ENCODE measurements at regions not wholly inside any gene's neighbourhood (a gene's known extent, or its start where the extent isn't known, plus 50 kb on each side); places are given as distances from the start of the nearest gene placed in this dataset.
"Not testable (repeated sequence)": the region's sequence is repeated elsewhere in the genome, so short reads cannot be mapped to it uniquely, and the experiment has no call there.

DNA sequence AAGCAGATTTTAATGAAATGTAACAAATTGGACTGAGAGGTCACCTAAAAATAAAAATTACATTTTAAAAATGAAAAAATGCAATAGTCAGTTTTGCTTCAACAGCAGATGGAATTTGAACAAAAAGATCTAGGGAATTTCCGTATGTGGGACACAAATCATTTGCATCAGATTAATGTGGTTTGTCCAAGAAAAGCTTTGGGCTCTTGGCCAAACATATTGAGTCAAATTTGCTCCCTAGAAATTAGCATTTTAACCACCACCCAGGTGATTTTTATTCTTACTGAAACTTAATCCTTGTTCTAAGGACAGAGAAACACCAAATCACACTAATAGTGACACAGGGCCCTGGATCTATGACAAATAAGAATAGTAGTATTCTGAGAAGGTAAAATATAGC lies 1477.8 kb downstream of the FAM181B start:
- DNase-seq (ENCODE audit: low read depth, low spot score) = no peak

GRCh38 chr11:81253244-81253643 lies 1480.4 kb downstream of the FAM181B start:
- no peak for DNase-seq (ENCODE audit: low read depth, low spot score)

More for the DNA sequence above, 1477.8 kb downstream of the FAM181B start:
- no peak overlapping the region for H3K27ac ChIP-seq

DNA sequence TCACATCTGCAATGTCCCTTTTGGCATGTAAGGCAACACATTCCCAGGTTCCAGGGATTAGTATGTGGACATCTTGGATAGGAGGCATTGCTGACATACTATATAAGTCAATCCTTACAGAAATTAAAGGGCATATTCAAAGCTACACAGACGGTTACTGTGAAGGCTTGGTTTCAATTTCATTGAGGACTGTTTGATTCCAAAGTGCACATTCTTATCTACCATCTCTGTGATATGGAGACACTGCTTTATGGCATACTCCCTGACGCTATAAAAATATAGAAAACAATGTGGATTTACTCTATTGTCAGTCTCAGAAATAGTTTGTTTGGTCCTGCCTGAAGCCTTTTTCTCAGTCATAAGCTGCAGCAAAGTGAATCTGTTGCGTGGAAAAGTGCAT lies 1486.7 kb downstream of the FAM181B start:
- no peak for DNase-seq (ENCODE audit: low read depth, low spot score)
- no peak overlapping the region for H3K27ac ChIP-seq

More at GRCh38 chr11:81253244-81253643, 1480.4 kb downstream of the FAM181B start:
- H3K27ac ChIP-seq = no peak overlapping the region

GRCh38 chr11:81245791-81246190 lies 1487.9 kb downstream of the FAM181B start:
- H3K27ac ChIP-seq = no peak overlapping the region

GRCh38 chr11:81241672-81242275 lies 1491.9 kb downstream of the FAM181B start:
- H3K27ac ChIP-seq = no peak overlapping the region
- DNase-seq (ENCODE audit: low read depth, low spot score) = no peak

More at GRCh38 chr11:81245791-81246190, 1487.9 kb downstream of the FAM181B start:
- no peak for DNase-seq (ENCODE audit: low read depth, low spot score)

GRCh38 chr11:81237139-81237538 lies 1496.5 kb downstream of the FAM181B start:
- no peak for DNase-seq (ENCODE audit: low read depth, low spot score)
- H3K27ac ChIP-seq = no peak overlapping the region

DNA sequence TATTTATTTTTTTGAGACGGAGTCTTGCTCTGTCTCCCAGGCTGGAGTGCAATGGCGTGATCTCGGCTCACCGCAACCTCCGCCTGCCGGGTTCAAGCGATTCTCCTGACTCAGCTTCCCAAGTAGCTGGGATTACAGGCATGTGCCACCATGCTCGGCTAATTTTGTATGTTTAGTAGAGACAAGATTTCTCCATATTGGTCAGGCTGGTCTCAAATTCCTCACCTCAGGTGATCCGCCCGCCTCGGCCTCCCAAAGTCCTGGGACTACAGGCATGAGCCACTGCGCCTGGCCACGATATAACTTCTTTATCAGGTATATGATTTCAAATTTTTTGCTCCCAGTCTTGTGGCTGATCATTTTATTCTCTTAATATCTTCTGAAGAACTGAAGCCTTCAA lies 1506.3 kb downstream of the FAM181B start:
- DNase-seq (ENCODE audit: low read depth, low spot score); H3K27ac ChIP-seq: not testable (repeated sequence)

GRCh38 chr11:81224396-81224795 lies 1509.3 kb downstream of the FAM181B start:
- no peak for DNase-seq (ENCODE audit: low read depth, low spot score)
- no peak overlapping the region for H3K27ac ChIP-seq

- no peak for DNase-seq (ENCODE audit: low read depth, low spot score)
- no peak overlapping the region for H3K27ac ChIP-seq
Observed at GRCh38 chr11:81222491-81222890, 1511.2 kb downstream of the FAM181B start.

DNA sequence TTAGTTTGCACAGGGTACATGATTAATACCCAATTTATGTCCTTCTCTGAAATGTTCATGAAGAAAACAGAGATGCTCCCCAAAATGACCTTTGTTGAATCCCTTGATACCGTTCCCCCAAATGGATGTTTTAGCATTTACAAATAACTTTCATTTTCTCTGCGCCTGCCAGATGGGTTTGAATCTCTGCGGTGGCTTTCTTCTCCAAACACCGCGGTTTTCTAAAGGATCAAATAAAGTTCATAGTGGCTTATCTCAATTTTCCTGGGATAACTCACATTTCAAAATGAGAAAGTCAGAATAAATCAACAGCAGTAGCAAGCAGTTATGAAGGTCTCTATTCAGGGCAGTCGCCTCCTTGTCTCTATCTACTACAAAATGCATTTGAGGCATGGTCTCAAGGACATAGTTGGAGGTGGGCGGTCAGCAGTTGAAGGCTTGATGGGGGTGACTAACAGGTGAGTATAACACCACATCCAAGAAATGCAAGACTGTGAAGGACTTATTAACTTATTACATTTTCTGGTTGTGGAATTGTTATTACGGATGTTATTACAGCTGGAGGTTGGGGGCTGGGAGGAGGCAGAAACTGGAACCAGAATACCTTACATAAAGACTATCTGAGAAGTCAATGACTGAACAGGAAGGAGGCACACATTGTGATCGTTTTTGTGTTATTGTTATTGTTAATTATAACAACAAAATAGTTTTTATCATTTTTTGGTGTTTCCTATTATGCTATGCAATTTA lies 1513.3 kb downstream of the FAM181B start:
- no peak for DNase-seq (ENCODE audit: low read depth, low spot score)
- no peak overlapping the region for H3K27ac ChIP-seq

DNA sequence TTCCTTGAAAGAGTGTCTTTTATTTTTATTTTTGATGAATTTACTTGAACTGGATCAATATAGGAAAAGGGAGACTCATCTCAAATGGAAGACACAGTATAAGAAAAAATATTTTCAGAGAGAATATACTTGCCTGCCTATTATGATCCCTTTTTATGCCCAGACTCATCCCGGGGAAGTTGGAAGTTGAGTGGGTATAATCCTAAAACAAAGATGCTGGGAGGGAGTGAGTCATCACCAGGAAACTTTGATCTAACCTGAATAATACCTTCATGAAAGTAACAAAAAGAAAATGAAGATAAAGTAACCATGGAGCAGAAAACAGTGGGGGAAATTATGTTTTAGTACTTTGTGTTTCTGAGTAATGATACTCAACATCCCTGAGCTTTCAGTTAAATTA lies 1514.0 kb downstream of the FAM181B start:
- no peak for DNase-seq (ENCODE audit: low read depth, low spot score)
- no peak overlapping the region for H3K27ac ChIP-seq

- H3K27ac ChIP-seq = no peak overlapping the region
- DNase-seq (ENCODE audit: low read depth, low spot score) = no peak
Observed at GRCh38 chr11:81218440-81218839, 1515.2 kb downstream of the FAM181B start.

GRCh38 chr11:81211050-81211449 lies 1522.6 kb downstream of the FAM181B start:
- H3K27ac ChIP-seq = no peak overlapping the region
- DNase-seq (ENCODE audit: low read depth, low spot score) = no peak

GRCh38 chr11:81207421-81208054 lies 1526.1 kb downstream of the FAM181B start:
- H3K27ac ChIP-seq = no peak overlapping the region
- DNase-seq (ENCODE audit: low read depth, low spot score) = no peak

DNA sequence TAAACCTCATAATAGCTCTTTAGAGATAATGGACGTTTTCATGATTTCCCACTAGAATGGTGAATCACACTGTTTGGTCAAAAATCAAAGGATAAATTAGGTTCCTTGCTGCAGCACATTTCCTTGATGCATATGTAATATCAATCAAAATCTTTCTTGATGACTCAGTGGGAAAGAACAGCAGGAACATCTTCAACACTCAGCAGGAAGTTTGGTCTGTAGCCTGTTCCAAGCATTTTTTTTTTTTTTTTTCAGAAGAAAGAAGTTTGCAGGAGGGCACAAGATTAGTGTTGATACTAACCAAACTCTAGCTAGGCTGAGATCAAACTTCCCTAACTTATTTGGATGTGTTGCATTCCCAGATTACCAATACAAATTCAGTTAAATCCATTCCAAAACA lies 1529.8 kb downstream of the FAM181B start:
- DNase-seq (ENCODE audit: low read depth, low spot score) = no peak
- no peak overlapping the region for H3K27ac ChIP-seq

- no peak for DNase-seq (ENCODE audit: low read depth, low spot score)
- H3K27ac ChIP-seq = no peak overlapping the region
Observed at GRCh38 chr11:81197396-81197795, 1536.3 kb downstream of the FAM181B start.

GRCh38 chr11:81192516-81192915 lies 1541.1 kb downstream of the FAM181B start:
- H3K27ac ChIP-seq = no peak overlapping the region
- DNase-seq (ENCODE audit: low read depth, low spot score) = no peak

DNA sequence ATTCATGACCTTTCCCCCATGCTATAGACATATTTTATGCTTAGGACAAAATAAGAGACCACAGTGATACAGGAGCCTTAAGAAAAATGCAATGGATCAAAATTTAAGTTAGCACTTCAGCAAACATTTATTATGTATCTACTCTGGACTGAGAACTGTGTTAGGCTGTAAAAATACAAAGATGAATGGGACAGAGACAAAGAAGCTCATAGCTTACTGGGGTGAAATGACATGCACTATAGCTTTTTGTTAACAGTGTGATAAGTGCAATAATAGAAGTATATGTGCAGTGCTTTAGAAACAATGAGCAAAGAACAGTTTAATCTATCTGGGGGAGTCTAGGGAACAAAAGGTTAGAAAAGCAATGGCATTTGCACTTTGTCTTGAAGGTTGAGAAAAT lies 1543.1 kb downstream of the FAM181B start:
- no peak overlapping the region for H3K27ac ChIP-seq
- DNase-seq (ENCODE audit: low read depth, low spot score) = no peak

DNA sequence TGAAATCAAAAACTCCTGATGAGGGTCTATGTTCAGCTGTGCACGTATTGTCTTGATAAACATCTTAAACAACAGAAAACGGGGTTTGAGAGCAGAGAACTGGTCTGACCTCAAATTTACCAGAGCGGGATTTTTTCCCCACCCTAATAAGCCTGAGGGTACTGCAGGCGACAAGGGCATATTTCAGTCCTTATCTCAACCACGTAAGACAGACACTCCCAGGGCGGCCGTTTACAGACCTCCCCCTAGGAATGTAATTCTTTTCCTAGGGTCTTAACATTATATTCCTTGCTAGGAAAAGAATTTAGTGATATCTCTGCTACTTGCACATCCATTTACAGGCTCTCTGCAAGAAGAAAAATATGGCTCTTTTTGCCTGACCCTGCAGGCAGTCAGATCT lies 1546.6 kb downstream of the FAM181B start:
- not testable (repeated sequence) for H3K27ac ChIP-seq; DNase-seq (ENCODE audit: low read depth, low spot score)

DNA sequence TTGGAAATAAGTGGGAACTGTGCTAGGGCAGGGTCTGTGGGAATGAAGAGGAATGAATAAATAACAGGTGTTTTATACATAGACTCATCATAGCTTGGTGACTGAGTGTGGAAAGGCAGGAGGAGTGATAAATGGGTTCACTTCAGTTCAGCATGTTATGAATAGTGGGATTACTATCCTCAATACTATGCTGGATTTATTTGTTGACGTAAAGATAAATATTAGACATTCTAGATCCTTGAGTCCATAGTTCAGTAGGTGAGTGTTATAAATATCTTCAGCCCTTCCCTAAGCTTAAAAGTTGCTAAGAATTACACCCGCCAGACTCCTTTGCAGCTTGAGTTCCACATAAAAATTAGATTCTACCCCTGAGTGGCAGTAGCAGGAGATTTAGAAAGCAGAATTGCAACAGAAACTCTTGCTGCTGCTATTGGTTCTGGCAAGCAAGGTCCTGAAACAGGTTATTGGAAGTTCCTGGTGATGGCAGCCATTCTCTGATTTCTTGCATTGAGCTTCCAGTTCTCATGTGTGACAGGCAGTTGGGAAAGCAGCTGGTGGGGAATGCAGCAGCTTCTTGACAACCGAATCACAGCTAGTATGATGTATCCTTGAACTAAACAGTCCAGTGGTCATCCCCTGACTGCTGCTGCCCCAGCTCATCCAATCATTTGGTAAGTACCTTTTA lies 1558.9 kb downstream of the FAM181B start:
- no peak for DNase-seq (ENCODE audit: low read depth, low spot score)
- no peak overlapping the region for H3K27ac ChIP-seq

DNA sequence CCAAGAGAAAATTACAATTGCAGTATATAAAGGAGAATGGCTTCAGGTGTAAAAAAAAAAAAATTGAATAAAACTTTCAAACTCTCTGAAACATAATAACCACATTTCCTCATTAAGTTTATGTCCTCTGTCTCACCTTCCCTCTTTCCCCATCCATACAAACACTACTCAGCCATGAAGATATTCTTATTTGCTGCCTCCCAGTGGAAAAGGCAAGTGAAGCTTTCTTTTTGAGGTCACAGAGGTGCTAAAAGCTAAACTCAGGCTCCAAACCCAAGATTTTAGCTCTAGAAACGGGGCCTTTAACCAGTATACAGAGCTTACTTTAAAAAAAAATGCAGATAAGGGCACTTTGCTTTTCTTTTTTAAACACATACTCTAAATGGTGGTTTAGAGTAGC lies 1568.5 kb downstream of the FAM181B start:
- no peak for DNase-seq (ENCODE audit: low read depth, low spot score)
- H3K27ac ChIP-seq = no peak overlapping the region
